Middle frontal gyrus (tissue), 1 donor: ENCODE measurements at regions not wholly inside any gene's neighbourhood (a gene's known extent, or its start where the extent isn't known, plus 50 kb on each side); places are given as distances from the start of the nearest gene placed in this dataset.

Source experiments
- DNase-seq: peaks from one replicate; pipeline ENCODE4 v3.0.0-alpha.2; 2015; ENCODE audit warnings: low spot score; ENCODE audit errors: extremely low spot score

- no peak for DNase-seq
These were observed 877.7 kb downstream of the GALC start for GRCh38 chr14:87115234-87115633.

GRCh38 chr14:87113286-87113685, 879.7 kb downstream of the GALC start:
- DNase-seq = no peak

- DNase-seq = no peak
These were observed 881.2 kb downstream of the GALC start for GRCh38 chr14:87111741-87112140.

- DNase-seq = no peak
These were observed 881.9 kb downstream of the GALC start for GRCh38 chr14:87111126-87111525.

GRCh38 chr14:87109271-87109670, 883.7 kb downstream of the GALC start:
- no peak for DNase-seq

- peak; percentile 44 for DNase-seq
These were observed 884.3 kb downstream of the GALC start for GRCh38 chr14:87108726-87109125.

- DNase-seq = no peak
These were observed 890.1 kb downstream of the GALC start for GRCh38 chr14:87102811-87103378.

GRCh38 chr14:87097015-87097414, 896.0 kb downstream of the GALC start:
- DNase-seq = no peak

- no peak for DNase-seq
These were observed 898.1 kb downstream of the GALC start for GRCh38 chr14:87094913-87095312.

- DNase-seq = no peak
These were observed 904.4 kb downstream of the GALC start for GRCh38 chr14:87088588-87088987.

- no peak for DNase-seq
These were observed 905.1 kb downstream of the GALC start for GRCh38 chr14:87087881-87088280.

GRCh38 chr14:87084908-87085307, 908.1 kb downstream of the GALC start:
- DNase-seq = no peak

- DNase-seq = no peak
These were observed 910.1 kb downstream of the GALC start for GRCh38 chr14:87082917-87083316.

- no peak for DNase-seq
These were observed 912.0 kb downstream of the GALC start for GRCh38 chr14:87081004-87081403.

GRCh38 chr14:87080146-87080545, 912.8 kb downstream of the GALC start:
- DNase-seq = no peak

GRCh38 chr14:87079416-87079815, 913.6 kb downstream of the GALC start:
- no peak for DNase-seq

- DNase-seq = no peak
These were observed 916.1 kb downstream of the GALC start for GRCh38 chr14:87076922-87077321.

GRCh38 chr14:87076146-87076545, 916.8 kb downstream of the GALC start:
- no peak for DNase-seq

GRCh38 chr14:87073880-87074570, 919.0 kb downstream of the GALC start:
- DNase-seq = no peak

- DNase-seq = no peak
These were observed 925.4 kb downstream of the GALC start for GRCh38 chr14:87067591-87067990.

- no peak for DNase-seq
These were observed 925.9 kb downstream of the GALC start for GRCh38 chr14:87067061-87067460.

GRCh38 chr14:87066221-87066817, 926.7 kb downstream of the GALC start:
- no peak for DNase-seq

GRCh38 chr14:87065366-87065765, 927.6 kb downstream of the GALC start:
- DNase-seq = no peak
